ENCODE measurements at regions not wholly inside any gene's neighbourhood (a gene's known extent, or its start where the extent isn't known, plus 50 kb on each side); places are given as distances from the start of the nearest gene placed in this dataset.

DNA sequence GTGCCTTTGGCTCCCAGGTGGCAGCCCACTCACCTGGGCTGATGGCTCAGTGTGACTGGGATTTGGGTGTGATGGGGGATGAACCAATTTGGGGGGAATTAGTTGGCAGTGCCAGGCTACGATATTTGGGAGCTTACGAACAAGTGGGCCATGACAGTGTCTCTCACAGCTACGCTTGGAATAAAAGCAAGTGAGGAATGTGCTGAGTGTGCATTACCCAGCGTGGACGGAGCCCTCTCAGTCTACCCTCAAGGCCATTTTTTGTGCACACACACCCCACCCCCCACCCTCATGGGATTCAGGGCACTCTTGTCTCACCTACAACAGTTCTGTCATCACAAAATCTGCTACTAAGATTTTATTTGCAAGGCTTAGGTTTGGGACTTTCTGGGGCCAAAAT lies 329.1 kb downstream of the NDFIP2 start:
- TF ChIP-seq, protein P1, sequence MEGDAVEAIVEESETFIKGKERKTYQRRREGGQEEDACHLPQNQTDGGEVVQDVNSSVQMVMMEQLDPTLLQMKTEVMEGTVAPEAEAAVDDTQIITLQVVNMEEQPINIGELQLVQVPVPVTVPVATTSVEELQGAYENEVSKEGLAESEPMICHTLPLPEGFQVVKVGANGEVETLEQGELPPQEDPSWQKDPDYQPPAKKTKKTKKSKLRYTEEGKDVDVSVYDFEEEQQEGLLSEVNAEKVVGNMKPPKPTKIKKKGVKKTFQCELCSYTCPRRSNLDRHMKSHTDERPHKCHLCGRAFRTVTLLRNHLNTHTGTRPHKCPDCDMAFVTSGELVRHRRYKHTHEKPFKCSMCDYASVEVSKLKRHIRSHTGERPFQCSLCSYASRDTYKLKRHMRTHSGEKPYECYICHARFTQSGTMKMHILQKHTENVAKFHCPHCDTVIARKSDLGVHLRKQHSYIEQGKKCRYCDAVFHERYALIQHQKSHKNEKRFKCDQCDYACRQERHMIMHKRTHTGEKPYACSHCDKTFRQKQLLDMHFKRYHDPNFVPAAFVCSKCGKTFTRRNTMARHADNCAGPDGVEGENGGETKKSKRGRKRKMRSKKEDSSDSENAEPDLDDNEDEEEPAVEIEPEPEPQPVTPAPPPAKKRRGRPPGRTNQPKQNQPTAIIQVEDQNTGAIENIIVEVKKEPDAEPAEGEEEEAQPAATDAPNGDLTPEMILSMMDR (IDR thresholded peaks at IDR 0.05 in 8 of 11, conservative IDR thresholded peaks at IDR 0.05 in 3 of 11) = no peak
- TF ChIP-seq POLR2A (IDR thresholded peaks at IDR 0.05) (no peak), POLR2AphosphoS5 (IDR thresholded peaks at IDR 0.05) (no peak)

Data from spleen (tissue), 7 donors.